SK-N-SH treated with all-trans-retinoic acid at 6 μM for 48 hours (cell line): ENCODE measurements at regions not wholly inside any gene's neighbourhood (a gene's known extent, or its start where the extent isn't known, plus 50 kb on each side); places are given as distances from the start of the nearest gene placed in this dataset.

Source experiments
- ATAC-seq: fragments of 200-7000 bp; cut with Tn5 transposase; 3 replicates; pipeline ENCODE4 v1.9.1; 2020; ENCODE audit warnings: mild to moderate bottlenecking, moderate library complexity
- BACH2 ChIP-seq: fragments of 250-450 bp; sonication (Bioruptor Pico); IDR thresholded peaks from 2 replicates; pipeline ENCODE4 v1.9.0; 2021; ENCODE audit warnings: mild to moderate bottlenecking, borderline replicate concordance
- CSDC2 ChIP-seq: fragments of 250-450 bp; sonication (Bioruptor Pico); IDR thresholded peaks from 2 replicates; pipeline ENCODE4 v1.5.0; 2020; ENCODE audit warnings: mild to moderate bottlenecking, moderate library complexity
- ESRRG ChIP-seq: fragments of 250-450 bp; sonication (Bioruptor Pico); IDR thresholded peaks from 2 replicates; pipeline ENCODE4 v1.6.1; 2021; ENCODE audit warnings: mild to moderate bottlenecking
- ISL1 ChIP-seq: fragments of 250-450 bp; sonication (Bioruptor Pico); IDR thresholded peaks from 2 replicates; pipeline ENCODE4 v2.1.2; 2022; ENCODE audit warnings: mild to moderate bottlenecking, moderate library complexity
- OSR1 ChIP-seq: fragments of 250-450 bp; sonication (Bioruptor Pico); IDR thresholded peaks from 2 replicates; pipeline ENCODE4 v1.8.0; 2022; ENCODE audit warnings: moderate library complexity, mild to moderate bottlenecking, inconsistent platforms
- PPARA ChIP-seq: fragments of 250-450 bp; sonication (Bioruptor Pico); IDR thresholded peaks from 2 replicates; pipeline ENCODE4 v1.5.0; 2020; ENCODE audit warnings: mild to moderate bottlenecking, borderline replicate concordance
- RARB ChIP-seq: fragments of 250-450 bp; sonication (Bioruptor Pico); IDR thresholded peaks from 2 replicates; pipeline ENCODE4 v1.8.0; 2021; ENCODE audit warnings: mild to moderate bottlenecking, moderate library complexity
- SNAI2 ChIP-seq: fragments of 250-450 bp; sonication (Bioruptor Pico); IDR thresholded peaks from 2 replicates; pipeline ENCODE4 v1.5.0; 2020; ENCODE audit warnings: mild to moderate bottlenecking, moderate library complexity
- TCF4 ChIP-seq: fragments of 250-450 bp; sonication (Bioruptor Pico); IDR thresholded peaks from 2 replicates; pipeline ENCODE4 v1.8.0; 2021; ENCODE audit warnings: mild to moderate bottlenecking, moderate library complexity, borderline replicate concordance
- TOX ChIP-seq: fragments of 250-450 bp; sonication (Bioruptor Pico); IDR thresholded peaks from 2 replicates; pipeline ENCODE4 v1.8.0; 2021; ENCODE audit warnings: mild to moderate bottlenecking, moderate library complexity, borderline replicate concordance
- ZC3H10 ChIP-seq: fragments of 250-450 bp; sonication (Bioruptor Pico); IDR thresholded peaks from 2 replicates; pipeline ENCODE4 v1.5.1; 2021; ENCODE audit warnings: mild to moderate bottlenecking, moderate library complexity
- ZFP30 ChIP-seq: fragments of 450-650 bp; formaldehyde crosslinking; IDR thresholded peaks from 2 replicates; pipeline ENCODE4 v1.5.0; 2022; ENCODE audit warnings: mild to moderate bottlenecking, moderate library complexity
- ZNF8 ChIP-seq: fragments of 450-650 bp; formaldehyde crosslinking; IDR thresholded peaks from 2 replicates; pipeline ENCODE4 v1.5.0; 2020; ENCODE audit warnings: mild to moderate bottlenecking, moderate library complexity
- TF ChIP-seq, protein P1 (sequence below): fragments of 250-450 bp; sonication (Bioruptor Pico); IDR thresholded peaks from 2 replicates; pipeline ENCODE4 v1.8.0; 2020; ENCODE audit warnings: mild to moderate bottlenecking, moderate library complexity, borderline replicate concordance
- TF ChIP-seq, protein P2 (sequence below): fragments of 250-450 bp; sonication (Bioruptor Pico); IDR thresholded peaks from 2 replicates; pipeline ENCODE4 v1.5.0; 2020; ENCODE audit warnings: mild to moderate bottlenecking, moderate library complexity

DNA sequence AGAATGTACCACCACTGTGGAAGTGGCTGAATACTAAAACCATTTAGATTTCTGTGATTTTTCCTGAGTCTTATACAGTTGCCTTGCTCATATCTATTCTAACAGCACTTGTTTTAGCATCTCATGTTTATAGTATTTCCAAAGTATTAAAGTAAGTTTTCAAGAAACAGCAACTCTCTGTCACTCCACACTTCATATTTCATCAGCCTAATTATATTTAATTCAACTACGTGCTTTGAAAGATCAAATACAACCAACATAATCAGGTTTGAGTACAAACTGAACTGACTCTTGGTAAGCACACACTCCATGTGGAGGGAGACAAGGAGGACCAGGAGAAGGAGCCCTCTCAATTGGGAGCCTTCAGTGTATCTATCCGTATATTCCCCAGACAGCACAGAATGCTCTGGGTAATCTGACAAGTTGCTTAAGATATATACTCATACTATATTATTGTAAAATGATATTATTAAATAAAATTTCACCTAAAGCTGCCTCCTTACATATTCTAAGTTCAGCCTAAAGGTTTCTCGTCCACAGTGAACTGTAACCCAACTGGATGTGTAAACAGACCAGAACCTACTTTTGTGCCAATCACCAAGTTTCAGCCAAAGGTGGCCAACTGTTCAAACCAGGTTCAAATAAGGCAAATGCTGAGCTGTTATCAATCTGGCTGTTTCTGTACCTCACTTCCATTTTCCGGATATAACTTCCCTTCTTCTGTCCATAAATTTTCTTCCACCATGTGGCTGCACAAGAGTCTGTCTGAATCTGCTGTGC is 105.0 kb upstream of the RASSF8 start (continued):
- TF ChIP-seq, protein P1, sequence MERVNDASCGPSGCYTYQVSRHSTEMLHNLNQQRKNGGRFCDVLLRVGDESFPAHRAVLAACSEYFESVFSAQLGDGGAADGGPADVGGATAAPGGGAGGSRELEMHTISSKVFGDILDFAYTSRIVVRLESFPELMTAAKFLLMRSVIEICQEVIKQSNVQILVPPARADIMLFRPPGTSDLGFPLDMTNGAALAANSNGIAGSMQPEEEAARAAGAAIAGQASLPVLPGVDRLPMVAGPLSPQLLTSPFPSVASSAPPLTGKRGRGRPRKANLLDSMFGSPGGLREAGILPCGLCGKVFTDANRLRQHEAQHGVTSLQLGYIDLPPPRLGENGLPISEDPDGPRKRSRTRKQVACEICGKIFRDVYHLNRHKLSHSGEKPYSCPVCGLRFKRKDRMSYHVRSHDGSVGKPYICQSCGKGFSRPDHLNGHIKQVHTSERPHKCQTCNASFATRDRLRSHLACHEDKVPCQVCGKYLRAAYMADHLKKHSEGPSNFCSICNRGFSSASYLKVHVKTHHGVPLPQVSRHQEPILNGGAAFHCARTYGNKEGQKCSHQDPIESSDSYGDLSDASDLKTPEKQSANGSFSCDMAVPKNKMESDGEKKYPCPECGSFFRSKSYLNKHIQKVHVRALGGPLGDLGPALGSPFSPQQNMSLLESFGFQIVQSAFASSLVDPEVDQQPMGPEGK: no peak

DNA sequence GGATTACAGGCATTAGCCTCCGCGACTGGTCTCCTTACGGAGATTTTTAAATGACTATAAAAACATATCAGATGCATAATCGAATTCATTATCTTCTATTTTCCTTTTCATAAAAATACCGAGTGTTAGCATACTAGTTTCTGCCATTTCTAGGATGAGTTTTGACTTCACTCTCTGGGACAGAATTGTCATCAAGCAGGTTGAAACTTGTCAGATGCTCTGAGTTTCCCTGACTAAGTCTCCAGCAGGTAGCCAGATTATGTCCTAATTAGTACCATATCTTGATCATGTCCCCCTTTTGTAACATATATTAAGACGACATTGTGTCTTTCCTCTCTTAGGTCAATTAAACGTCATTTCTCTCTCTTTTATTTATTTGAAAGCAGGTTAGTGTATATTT is 103.5 kb upstream of the RASSF8 start:
- ATAC-seq: no peak
- TF ChIP-seq ZC3H10 (CRISPR knock-in tag) (no peak), TCF4 (no peak)
- TF ChIP-seq, protein P2, sequence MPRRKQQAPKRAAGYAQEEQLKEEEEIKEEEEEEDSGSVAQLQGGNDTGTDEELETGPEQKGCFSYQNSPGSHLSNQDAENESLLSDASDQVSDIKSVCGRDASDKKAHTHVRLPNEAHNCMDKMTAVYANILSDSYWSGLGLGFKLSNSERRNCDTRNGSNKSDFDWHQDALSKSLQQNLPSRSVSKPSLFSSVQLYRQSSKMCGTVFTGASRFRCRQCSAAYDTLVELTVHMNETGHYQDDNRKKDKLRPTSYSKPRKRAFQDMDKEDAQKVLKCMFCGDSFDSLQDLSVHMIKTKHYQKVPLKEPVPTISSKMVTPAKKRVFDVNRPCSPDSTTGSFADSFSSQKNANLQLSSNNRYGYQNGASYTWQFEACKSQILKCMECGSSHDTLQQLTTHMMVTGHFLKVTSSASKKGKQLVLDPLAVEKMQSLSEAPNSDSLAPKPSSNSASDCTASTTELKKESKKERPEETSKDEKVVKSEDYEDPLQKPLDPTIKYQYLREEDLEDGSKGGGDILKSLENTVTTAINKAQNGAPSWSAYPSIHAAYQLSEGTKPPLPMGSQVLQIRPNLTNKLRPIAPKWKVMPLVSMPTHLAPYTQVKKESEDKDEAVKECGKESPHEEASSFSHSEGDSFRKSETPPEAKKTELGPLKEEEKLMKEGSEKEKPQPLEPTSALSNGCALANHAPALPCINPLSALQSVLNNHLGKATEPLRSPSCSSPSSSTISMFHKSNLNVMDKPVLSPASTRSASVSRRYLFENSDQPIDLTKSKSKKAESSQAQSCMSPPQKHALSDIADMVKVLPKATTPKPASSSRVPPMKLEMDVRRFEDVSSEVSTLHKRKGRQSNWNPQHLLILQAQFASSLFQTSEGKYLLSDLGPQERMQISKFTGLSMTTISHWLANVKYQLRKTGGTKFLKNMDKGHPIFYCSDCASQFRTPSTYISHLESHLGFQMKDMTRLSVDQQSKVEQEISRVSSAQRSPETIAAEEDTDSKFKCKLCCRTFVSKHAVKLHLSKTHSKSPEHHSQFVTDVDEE: no peak

- TF ChIP-seq ZFP30 (CRISPR knock-in tag): no peak
- TF ChIP-seq TOX (CRISPR knock-in tag): no peak
- TF ChIP-seq PPARA: no peak
- TF ChIP-seq ISL1: no peak
- TF ChIP-seq, protein P1: no peak
- TF ChIP-seq ZC3H10 (CRISPR knock-in tag): no peak
- no peak for TF ChIP-seq RARB (CRISPR knock-in tag)
- TF ChIP-seq ESRRG: no peak
- no peak for TF ChIP-seq CSDC2
- TF ChIP-seq OSR1: no peak
- TF ChIP-seq BACH2 (CRISPR knock-in tag): no peak
- TF ChIP-seq TCF4: no peak
- no peak for TF ChIP-seq SNAI2 (CRISPR knock-in tag)
- TF ChIP-seq ZNF8 (CRISPR knock-in tag): no peak
- no peak for ATAC-seq
These were observed 102.8 kb upstream of the RASSF8 start for GRCh38 chr12:25855716-25856115.

DNA sequence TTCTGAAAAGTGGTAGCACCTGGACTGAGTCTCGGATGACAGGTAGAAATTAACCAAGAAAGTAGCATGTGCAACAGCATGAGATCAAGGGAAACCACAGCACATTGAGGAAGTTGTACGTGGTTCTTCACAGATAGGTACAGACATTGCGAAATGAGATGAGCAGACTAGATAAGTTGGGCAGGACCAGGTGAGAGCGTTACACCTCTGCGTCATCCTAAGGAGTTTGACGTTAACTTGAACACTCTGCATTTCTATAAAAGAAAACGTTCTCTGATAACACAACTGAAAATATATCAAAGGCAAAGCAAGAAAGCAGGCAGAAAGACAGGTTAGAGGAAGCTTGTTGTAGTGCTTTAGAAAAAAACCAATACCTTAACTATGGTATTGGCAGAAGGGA is 98.5 kb upstream of the RASSF8 start:
- ATAC-seq: no peak

More for the DNA sequence above, 98.5 kb upstream of the RASSF8 start:
- TF ChIP-seq, protein P2: no peak
- TF ChIP-seq, protein P1: no peak
- TF ChIP-seq TOX (CRISPR knock-in tag): no peak
- no peak for TF ChIP-seq ZNF8 (CRISPR knock-in tag)
